H54 (cell line): ENCODE measurements at regions not wholly inside any gene's neighbourhood (a gene's known extent, or its start where the extent isn't known, plus 50 kb on each side); places are given as distances from the start of the nearest gene placed in this dataset.

Source experiments
- DNase-seq: peaks from one replicate; pipeline ENCODE4 v3.0.0; 2011; ENCODE audit warnings: low spot score, mixed read lengths; ENCODE audit not compliant: insufficient read length
- FAIRE-seq: peaks from 3 replicates; lab custom pipeline; 2011; peaks lifted over from hg19 to GRCh38; lab: Jason Lieb, UNC
- POLR2A ChIP-seq: IDR thresholded peaks from 2 replicates; pipeline ENCODE4 v1.6.1; 2011; ENCODE audit warnings: low read depth, mild to moderate bottlenecking, low read length

DNA sequence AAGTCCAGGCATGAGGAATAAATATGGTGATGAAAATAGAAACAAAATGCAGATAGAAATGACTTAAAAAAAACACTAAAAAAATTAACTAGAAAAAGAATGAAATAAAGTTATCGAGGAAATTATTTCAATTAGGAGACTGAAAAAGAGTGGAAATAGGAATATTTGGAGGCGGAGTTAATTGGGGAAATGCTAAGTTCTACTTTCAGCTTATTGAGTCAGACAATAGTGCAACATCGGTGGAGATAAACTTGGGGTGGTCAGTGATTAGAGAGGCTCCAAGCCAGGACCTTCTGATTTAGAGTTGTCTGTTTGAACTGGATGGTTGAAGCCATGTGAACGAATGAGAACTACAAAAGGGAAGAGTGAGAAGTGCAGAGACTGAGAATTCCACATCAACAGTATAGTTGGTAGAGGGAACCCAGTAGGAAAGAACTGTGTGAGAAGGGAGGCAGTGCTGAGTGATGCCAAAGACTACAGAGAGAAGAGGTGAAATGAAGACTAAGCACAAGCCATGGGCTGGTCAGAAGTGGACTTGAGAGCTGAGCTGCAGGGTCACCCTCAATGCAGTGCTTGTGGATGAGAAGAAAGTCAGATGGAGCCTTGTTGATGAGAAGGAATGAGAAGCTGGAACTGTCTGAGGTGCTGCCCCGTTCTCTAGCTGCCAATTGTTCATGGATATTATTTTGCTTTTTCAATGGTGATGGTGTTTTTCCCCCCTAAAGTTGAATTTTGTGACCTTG lies 160.7 kb downstream of the ICE1 start:
- FAIRE-seq (no peak), DNase-seq (no peak)
- no peak for TF ChIP-seq POLR2A

DNA sequence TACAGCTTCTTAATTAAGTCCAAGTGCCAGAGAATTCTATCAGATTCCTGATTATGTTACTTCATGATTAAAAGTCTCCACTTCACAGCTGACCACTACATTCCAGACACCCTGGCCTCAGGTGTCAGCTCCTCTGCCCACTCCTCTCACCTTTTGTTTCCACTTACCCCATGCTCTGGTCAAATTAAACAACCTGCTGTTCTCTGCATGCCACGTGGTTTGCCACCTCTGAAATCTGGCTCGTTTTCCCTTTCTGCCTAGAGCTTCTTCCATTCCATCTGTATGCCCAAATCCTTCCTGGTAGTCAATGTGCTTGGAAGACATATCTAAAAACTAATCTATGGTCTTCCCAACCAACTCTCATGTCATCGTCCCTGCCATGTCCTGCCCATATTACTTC lies 158.6 kb downstream of the ICE1 start:
- TF ChIP-seq POLR2A = no peak
- DNase-seq (no peak), FAIRE-seq (no peak)

DNA sequence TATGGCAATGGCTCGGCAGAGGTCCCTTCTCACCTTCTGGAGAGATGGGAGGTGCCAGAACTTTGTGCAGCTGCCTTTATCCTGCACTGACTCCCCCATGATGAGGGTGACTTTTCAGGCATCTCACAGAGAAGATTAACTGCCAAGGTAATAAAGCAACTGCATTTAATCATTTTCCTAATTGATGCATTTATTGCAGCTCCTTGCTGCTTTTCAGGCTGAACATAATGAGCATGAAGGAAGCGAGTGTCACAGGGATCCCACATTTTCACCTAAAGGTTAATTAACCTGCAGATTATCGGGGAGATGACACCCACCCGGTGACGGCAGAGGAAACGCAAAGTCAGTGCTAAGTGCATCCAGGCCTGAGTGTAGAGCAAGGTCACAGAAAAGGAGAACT lies 154.3 kb downstream of the ICE1 start:
- no peak for TF ChIP-seq POLR2A
- DNase-seq (no peak), FAIRE-seq (no peak)

DNA sequence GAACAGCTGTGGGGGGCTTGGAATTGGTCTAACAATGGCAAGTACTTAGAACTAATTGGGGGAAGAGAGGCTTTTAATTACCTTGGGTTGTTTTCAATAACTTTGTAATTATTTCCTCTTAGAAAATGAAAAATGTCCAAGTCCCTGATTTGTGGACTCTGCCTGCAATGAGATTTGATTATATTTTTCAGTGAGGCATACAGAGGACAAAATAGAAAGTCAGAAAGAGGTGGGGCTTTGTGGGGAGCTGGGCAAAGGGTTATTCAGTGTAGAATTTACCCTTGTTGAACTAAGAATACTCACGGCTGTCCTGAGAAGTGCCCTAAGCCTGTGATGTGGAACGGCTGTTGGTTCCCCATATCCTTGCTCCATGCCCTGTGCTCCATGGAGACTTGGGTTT lies 153.0 kb downstream of the ICE1 start:
- FAIRE-seq (no peak), DNase-seq (no peak)
- no peak for TF ChIP-seq POLR2A

DNA sequence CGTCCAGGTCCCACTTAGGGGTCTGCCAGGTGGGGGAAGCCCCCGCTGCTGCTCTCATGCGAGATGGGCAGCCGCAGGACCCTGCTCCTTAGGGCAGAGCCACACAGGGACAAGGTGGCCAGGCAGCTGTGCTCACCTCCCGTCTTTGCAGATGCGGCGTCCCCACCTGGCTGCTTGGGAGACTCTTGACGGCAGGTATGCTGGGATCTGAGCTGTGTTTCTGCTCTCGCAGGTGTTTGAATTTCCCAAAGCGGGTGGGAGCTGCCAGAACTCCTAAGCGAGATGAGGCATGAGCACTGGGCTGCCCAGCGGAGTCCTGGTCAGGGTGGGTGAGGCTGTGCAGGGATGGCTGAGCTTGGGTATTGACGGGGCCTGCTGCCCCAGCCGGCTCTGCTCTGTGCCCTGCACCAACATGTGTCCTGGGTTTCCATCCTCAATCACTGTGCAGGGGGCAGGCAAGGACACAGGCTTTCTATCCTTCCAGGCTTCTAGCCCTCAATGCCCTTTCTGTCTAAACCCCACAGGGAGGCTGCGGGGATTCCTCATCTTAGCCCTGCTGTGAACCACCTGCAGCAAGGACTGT lies 151.4 kb downstream of the ICE1 start:
- no peak for FAIRE-seq
- no peak for TF ChIP-seq POLR2A
- no peak for DNase-seq

DNA sequence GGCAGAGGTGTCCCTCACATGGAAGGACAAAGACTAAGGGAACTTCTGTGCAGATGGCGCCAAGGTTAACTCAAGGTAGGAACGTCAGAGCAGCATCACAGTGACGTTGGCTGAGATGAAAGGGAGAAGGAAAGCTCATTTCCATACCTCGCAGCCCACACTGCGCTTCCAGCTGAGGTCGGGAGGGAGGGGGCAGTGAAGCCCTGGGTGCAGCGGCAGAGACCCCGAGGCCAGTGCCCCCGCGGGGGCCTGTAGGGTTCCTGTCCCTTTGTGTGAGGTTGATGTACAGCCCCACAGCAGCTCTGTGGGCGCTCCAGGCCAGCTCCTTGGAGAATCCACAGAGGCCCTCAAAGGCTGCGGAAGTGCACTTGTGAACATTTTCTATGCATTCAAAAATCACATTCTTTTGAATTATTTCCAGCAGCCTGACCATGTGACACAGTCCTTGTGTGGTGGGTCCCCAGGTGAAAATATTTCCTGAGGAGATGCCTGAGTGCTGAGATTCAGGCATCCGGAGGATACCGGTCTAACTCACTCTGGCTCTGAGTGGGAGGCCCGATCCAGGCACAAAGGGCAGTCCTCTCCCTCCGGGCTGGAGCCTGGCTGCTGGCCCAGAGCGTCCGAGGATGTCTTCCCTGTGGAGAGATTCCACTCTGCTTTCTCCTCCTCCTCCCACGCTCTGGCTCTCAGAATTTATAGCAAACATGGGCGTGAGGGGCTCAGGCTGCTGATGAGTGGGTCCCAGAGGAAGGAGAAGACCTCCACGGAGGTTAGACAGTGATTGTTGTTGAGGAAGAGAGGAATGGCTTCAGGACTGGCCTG lies 150.7 kb downstream of the ICE1 start:
- TF ChIP-seq POLR2A = no peak
- DNase-seq = no peak

DNA sequence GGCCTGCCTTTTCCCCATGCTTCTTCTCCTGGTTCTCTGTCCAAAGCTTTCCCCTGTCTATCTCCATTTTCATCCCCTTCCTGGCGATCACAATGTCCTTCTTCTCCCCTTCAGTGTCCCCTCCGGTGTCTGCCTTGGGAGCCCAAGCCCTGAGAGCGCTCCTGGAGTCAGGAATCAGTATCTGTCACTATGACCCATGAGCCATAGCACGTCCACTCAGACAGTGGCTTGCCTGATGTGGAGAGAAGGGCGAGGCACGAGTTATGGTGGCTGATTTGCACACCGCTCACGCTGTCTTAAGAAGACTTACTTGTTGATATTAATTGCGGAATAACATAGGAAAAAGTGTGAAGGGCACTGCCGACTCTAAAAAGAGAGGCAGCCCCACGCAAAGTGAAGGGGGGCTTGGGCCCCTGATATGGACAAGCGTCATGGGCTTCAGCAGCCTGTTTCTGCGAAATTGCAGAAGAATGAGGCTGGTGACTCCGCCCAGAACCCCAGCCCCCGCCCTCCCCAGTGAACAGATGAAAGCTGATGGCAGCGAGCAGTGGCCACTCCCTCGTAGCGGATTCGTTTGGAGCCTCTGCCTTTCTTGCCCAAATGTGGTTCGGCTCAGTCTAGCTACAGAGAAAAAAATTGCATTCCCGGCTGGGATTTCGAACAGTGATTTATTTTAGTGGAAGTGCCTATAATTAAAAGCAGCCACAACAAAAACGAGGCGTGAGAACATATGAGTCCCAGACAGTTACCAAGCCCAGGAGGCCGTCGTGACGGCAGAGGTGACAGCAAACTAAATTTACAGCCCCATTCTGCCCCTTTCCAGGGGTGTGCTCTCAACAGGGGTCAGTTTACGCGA lies 149.8 kb downstream of the ICE1 start:
- FAIRE-seq (no peak), DNase-seq (no peak)
- no peak for TF ChIP-seq POLR2A

More for the DNA sequence above, 150.7 kb downstream of the ICE1 start:
- FAIRE-seq = no peak

DNA sequence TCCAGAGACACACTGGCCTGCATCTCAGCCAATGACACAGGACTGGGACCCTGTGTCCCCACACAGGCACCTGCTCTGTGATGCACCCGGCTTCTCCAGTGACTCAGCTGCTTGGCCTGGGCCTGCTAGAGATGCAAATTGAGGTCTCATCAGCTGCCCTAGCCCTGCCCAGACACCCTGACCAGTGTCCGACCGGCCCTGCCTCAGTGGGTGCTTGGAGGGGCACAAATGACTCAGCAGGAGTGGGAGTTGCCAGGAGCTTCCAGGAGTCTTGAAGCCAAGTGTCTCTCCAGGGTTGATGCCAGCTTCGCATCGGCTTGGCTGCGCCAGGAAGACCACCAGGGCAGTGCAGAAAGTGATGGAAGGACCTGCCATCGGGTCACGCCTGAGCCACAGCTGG lies 148.2 kb downstream of the ICE1 start:
- FAIRE-seq (no peak), DNase-seq (no peak)
- TF ChIP-seq POLR2A = no peak

DNA sequence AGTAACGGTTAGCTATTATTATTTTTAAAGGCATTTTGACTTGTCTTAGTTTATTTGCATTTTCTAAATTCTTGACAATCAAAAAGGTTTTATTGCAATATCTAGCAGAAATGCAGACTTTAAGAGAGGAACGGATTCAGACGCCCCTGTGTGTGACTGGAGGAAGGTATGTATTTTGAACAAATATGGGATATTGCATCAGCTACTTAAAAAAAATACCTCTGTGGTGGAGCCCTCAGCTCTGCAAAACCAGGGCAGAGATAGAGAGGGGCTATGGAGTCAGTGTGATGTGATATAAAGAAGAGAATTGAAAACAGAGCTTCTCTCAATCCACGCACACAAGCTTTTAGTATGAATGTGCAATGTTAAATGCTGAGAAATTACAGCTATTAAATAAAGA lies 142.4 kb downstream of the ICE1 start:
- TF ChIP-seq POLR2A = no peak
- FAIRE-seq = no peak

DNA sequence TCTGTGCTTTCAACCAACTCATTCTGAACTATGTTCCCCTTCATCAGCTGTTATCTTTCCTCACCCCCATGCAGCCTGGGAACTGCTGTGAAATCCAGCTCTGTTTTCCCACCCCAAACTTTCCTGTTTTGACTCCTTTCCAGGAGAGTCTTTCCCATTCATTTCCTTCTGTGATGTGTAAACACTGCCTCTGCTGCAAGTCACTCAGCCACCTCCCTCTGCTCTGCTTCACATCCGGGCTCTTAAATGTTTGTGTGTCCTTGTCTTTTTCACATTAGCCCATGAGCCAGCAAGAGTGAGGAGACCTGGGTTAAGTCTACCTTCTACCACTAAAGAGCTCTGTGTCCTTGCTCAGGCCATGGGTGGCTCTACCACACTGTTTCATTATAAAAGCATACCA lies 137.5 kb downstream of the ICE1 start:
- no peak for TF ChIP-seq POLR2A
- FAIRE-seq (no peak), DNase-seq (no peak)

More for the DNA sequence above, 142.4 kb downstream of the ICE1 start:
- no peak for DNase-seq

DNA sequence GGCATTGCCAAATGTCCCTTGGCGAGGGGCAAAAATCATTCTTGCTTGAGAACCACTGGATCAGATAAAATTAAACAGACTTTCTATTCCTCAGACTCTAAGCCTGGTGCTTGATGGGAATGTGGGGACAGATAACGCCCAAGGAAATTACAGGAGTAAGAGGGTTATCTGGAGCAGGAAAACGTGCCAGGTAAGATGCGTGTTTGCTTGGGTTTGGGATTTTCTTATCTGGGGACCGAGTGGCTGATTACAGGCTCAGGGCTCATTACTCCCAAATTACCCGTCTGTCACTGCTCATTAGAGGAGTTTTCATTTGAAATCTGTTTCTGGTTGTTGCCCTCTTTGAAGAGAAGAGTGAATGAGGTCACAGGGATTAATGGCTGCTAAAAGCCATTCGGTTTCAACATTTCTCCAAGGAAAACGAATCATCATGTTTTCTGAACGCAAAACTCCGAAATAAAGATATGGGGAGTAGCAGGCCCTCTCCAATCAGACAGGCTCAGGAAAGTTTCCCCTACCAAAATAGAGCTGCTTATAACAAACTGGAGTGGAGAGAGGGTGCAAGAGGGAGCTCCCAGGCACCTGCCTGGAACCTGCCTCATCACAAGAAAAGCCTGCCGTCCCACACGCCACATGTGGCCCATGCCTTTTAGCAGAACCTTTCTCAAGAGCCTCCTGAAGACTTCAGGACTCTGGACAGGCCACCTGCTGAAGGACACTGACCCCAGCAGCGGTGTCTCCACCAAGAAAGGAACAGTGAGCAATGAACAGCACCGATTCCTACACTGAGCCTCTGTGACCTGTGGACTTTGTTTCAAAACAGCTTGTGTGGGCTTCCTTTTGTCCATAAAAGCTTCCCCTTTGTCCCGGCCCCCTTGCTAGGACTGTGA lies 136.4 kb downstream of the ICE1 start:
- no peak for DNase-seq
- no peak for TF ChIP-seq POLR2A
- FAIRE-seq = no peak

DNA sequence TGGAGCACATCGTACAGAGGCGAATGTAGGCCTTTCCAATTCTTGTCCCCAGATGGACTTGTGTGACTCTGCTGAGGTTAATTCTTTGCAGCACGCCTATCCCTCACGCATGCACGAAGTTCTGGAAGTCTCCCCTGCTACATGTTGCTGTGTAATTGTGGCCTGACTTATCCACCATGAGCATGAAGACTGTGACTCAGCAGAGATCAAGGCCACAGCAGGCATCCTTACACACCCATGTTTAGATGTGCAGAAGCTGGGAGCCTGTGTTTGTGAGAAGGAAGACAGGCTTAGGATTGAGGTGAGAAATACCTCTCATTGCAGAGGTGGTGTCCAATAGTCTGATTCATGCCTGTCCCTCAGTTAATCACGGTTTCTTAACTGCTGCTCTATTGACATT lies 135.6 kb downstream of the ICE1 start:
- no peak for DNase-seq
- no peak for TF ChIP-seq POLR2A
- no peak for FAIRE-seq
